ENCODE measurements at regions not wholly inside any gene's neighbourhood (a gene's known extent, or its start where the extent isn't known, plus 50 kb on each side); places are given as distances from the start of the nearest gene placed in this dataset.

DNA sequence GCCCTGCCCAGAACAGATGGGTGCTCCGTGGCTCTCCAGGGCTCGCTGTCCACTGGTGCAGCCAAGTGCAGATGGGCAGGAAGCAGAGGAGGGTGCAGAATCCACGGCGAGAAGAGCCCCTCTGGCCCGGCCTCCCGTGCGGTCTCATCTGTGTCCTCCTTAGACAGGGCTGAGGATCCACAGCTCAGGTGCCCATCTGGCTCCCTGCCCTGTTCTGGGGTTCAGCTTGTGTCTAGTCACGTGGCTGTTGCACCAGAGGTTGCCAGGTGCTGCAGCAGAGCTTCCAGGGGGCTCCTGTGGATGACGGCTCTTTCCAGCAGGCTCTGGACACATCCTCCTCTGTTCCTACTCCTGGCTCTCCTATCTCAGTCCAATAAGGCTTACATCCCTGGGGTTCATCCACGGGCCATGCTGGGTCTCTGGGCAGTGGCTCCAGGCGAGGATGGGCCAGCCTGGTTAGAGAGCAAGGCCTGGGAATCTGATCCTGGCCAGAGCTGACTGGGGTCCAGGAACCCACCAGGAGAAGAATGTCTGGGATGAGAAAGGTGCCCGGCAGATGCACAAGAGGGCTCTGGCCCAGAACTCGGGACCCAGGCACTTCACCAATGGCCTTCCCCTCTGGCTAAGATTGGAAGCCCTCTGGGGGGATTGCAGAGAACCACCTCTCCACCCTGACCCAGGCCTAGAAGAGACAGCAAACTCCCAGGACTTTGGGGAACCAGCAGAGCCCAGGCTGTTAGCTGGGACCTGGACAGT lies 116.3 kb upstream of the ID2 start:
- TF ChIP-seq FOXM1 (IDR thresholded peaks at IDR 0.05; ENCODE audit: borderline replicate concordance, low read depth) (no peak), MAX (IDR thresholded peaks at IDR 0.05) (no peak), ZBTB7A (IDR thresholded peaks at IDR 0.05; ENCODE audit: low read depth) (no peak), TEAD4 (IDR thresholded peaks at IDR 0.05) (no peak), NFIC (IDR thresholded peaks at IDR 0.05) (no peak), CEBPB (IDR thresholded peaks at IDR 0.05) (no peak), CREB1 (IDR thresholded peaks at IDR 0.05; ENCODE audit: low read depth) (no peak), RAD21 (IDR thresholded peaks at IDR 0.05; ENCODE audit: low read depth) (no peak), USF1 (IDR thresholded peaks at IDR 0.05) (no peak), TCF12 (IDR thresholded peaks at IDR 0.05; ENCODE audit: low read depth) (no peak), REST (IDR thresholded peaks at IDR 0.05; ENCODE audit: low read depth) (no peak), EGR1 (IDR thresholded peaks at IDR 0.05) (no peak), TAF1 (IDR thresholded peaks at IDR 0.05; ENCODE audit: low read depth) (no peak), YY1 (IDR thresholded peaks at IDR 0.05; ENCODE audit: low read depth) (no peak), EP300 (IDR thresholded peaks at IDR 0.05; ENCODE audit: borderline replicate concordance) (no peak)

GRCh38 chr2:8566155-8566670 lies 115.6 kb upstream of the ID2 start:
- TF ChIP-seq EP300 (IDR thresholded peaks at IDR 0.05; ENCODE audit: borderline replicate concordance) (no peak), CREB1 (IDR thresholded peaks at IDR 0.05; ENCODE audit: low read depth) (no peak)

GRCh38 chr2:8566774-8567468 lies 114.9 kb upstream of the ID2 start:
- TF ChIP-seq FOXM1 (IDR thresholded peaks at IDR 0.05; ENCODE audit: borderline replicate concordance, low read depth) = no peak
- no peak for TF ChIP-seq EP300 (IDR thresholded peaks at IDR 0.05; ENCODE audit: borderline replicate concordance)
- no peak for TF ChIP-seq TCF12 (IDR thresholded peaks at IDR 0.05; ENCODE audit: low read depth)
- no peak for TF ChIP-seq MAX (IDR thresholded peaks at IDR 0.05)
- TF ChIP-seq TEAD4 (IDR thresholded peaks at IDR 0.05) = no peak
- no peak for TF ChIP-seq USF1 (IDR thresholded peaks at IDR 0.05)
- no peak for TF ChIP-seq ZBTB7A (IDR thresholded peaks at IDR 0.05; ENCODE audit: low read depth)
- no peak for TF ChIP-seq TAF1 (IDR thresholded peaks at IDR 0.05; ENCODE audit: low read depth)

- TF ChIP-seq TAF1 (IDR thresholded peaks at IDR 0.05; ENCODE audit: low read depth) (no peak), CEBPB (IDR thresholded peaks at IDR 0.05) (no peak)
Measured at GRCh38 chr2:8567469-8568260, 114.2 kb upstream of the ID2 start.

DNA sequence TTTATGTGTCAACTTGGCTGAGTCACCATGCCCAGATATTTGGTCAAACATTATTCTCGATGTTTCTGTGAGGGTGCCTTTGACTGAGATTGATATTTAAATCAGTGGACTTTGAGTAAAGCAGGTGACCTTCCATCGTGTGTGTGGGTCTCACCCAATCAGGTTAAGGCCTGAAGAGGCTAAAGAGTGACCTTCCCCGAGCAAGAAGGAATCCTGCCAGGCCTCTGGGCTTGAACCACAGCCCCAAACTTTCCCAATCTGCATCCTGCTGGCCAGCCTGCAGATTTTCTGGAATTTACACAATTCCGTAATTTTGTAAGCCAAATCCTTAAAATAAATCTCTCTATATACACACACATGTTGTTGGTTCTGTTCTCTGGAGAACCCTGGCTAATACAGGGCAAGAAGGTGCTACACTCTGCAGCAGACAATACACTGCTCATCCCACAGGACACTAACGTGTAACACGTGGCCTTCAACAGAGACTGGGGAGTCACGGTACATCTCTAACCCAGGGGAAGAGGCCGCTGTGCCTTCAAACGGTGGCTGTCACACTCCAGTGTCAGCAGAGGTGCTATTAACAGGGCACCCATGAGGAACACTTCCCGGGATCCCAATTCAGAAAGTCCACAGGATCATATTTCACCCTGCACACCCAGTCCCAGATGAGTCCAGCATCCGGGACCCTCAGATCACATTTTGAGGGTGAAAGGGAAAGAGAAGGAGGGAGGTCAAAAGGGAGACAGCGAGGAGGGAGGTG lies 113.1 kb upstream of the ID2 start:
- no peak for TF ChIP-seq TAF1 (IDR thresholded peaks at IDR 0.05; ENCODE audit: low read depth)
- TF ChIP-seq CEBPB (IDR thresholded peaks at IDR 0.05) = no peak
- TF ChIP-seq TEAD4 (IDR thresholded peaks at IDR 0.05) = no peak
- TF ChIP-seq REST (IDR thresholded peaks at IDR 0.05; ENCODE audit: low read depth) = no peak
- no peak for TF ChIP-seq NFIC (IDR thresholded peaks at IDR 0.05)
- TF ChIP-seq EP300 (IDR thresholded peaks at IDR 0.05; ENCODE audit: borderline replicate concordance) = no peak
- no peak for TF ChIP-seq USF1 (IDR thresholded peaks at IDR 0.05)
- TF ChIP-seq RAD21 (IDR thresholded peaks at IDR 0.05; ENCODE audit: low read depth) = no peak
- no peak for TF ChIP-seq YY1 (IDR thresholded peaks at IDR 0.05; ENCODE audit: low read depth)
- no peak for TF ChIP-seq CREB1 (IDR thresholded peaks at IDR 0.05; ENCODE audit: low read depth)
- TF ChIP-seq FOXM1 (IDR thresholded peaks at IDR 0.05; ENCODE audit: borderline replicate concordance, low read depth) = no peak
- TF ChIP-seq TCF12 (IDR thresholded peaks at IDR 0.05; ENCODE audit: low read depth) = no peak
- no peak for TF ChIP-seq ZBTB7A (IDR thresholded peaks at IDR 0.05; ENCODE audit: low read depth)
- TF ChIP-seq EGR1 (IDR thresholded peaks at IDR 0.05) = no peak
